ENCODE measurements at regions not wholly inside any gene's neighbourhood (a gene's known extent, or its start where the extent isn't known, plus 50 kb on each side); places are given as distances from the start of the nearest gene placed in this dataset.

DNA sequence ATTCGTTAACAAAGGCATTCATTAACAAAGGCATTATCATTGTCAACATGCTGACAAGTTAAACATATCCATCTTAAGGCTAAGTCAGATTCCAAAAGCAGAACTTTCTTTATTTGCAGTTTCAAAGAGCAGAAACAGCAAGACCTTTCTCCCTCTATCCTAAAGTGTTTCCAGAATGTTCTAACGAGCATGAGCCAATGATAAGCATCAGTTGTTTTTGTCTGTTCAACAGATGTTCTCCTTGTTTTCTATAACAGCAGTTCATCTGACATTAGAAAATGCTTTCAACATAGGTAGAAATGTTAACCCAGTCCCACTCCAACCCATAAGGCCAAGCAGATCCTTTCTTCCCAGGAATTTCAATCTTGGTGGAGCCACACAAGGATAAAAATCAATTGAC lies 77.6 kb upstream of the POMGNT2 start:
- DNase-seq (ENCODE audit: extremely low read depth in 1 of 2, low read depth in 1 of 2) = no peak

- DNase-seq (ENCODE audit: extremely low read depth in 1 of 2, low read depth in 1 of 2) = peak; percentile 7 to 14
These were observed 75.4 kb upstream of the POMGNT2 start for GRCh38 chr3:43181202-43181821.

DNA sequence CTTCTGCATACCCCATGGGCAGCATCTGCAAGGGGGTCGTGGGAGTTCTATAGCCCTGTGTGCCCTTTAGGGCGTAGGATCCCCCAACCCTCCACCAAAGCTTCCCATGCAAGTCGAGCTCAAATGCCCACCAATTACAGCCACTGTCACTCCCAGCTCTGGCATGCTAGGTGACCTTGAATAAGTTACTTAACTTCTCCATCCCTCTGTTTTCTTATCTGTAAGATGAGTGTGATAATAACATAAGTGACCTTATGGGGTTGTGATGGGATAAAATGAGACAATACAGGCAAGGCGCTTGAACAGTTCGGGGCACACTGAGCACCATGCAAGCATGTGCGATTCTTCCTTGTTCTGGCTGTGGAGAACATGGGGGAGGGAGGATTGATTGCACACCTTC lies 74.8 kb upstream of the POMGNT2 start:
- DNase-seq (ENCODE audit: extremely low read depth in 1 of 2, low read depth in 1 of 2) = no peak

DNA sequence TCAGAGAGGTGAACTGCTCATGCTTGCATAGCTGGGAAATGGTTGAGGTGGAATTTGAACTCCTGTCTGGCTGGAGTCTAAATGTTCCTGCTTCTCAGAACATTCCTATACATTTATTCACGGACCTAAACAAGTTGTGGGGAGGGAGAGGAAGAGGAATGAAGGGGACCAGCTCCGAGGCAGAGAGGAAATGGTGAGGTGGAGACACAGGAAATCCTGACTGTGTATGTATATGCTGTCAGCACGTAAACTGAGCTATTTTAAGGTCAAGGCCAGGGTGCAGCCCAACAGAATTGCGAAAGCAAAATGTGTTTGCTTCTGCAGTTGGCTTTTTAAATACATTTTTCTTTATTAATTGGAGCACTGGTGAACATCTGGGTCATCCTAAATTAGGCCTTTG lies 74.1 kb upstream of the POMGNT2 start:
- DNase-seq (ENCODE audit: extremely low read depth in 1 of 2, low read depth in 1 of 2) = peak; percentile 9 to 11

DNA sequence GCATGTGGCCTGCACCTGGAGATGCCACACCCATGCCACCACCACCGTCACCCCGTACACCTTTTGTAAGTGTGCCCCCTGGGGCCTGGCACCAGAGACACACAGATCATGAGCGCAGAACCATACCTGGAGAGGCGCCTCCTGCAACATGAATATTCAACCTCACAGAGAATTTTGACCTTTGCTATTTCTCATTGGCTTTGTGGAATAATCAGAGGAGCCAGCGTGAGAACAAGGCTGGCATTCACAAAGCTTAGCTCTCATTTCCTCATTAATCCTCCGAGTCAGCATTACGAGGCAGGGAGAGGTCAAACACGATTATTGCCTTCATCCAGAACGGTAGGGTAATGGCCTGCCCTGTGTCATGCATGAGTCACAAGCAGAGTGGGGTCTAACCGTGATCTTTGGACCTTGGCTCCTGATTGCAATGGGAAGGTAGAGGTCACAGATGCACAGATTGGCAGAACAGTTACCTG lies 73.0 kb upstream of the POMGNT2 start:
- no peak for DNase-seq (ENCODE audit: extremely low read depth in 1 of 2, low read depth in 1 of 2)

GRCh38 chr3:43177085-43177484 lies 71.2 kb upstream of the POMGNT2 start:
- DNase-seq (ENCODE audit: extremely low read depth in 1 of 2, low read depth in 1 of 2) = no peak

DNA sequence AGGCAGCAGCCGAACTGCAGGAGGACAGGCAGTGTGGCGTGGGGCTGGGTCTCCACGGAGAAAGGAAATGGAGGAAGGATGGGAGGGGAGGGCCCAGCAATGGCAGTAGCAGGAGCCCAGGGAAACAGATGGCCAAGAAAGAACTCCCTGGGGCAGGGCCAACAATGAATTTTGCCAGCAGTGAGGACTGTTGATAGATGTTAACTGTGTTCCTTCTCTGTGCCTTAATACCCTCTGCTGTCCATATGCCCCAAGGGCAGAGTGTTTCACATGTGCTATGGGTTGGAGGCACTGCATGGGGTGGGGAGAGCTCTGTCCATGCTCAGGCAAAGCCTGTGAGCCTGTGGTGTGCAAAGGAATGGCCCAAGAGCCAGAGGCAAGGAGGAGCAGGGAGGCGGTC lies 70.8 kb upstream of the POMGNT2 start:
- DNase-seq (ENCODE audit: extremely low read depth in 1 of 2, low read depth in 1 of 2) = no peak

GRCh38 chr3:43175541-43175940 lies 69.7 kb upstream of the POMGNT2 start:
- DNase-seq (ENCODE audit: extremely low read depth in 1 of 2, low read depth in 1 of 2) = no peak

DNA sequence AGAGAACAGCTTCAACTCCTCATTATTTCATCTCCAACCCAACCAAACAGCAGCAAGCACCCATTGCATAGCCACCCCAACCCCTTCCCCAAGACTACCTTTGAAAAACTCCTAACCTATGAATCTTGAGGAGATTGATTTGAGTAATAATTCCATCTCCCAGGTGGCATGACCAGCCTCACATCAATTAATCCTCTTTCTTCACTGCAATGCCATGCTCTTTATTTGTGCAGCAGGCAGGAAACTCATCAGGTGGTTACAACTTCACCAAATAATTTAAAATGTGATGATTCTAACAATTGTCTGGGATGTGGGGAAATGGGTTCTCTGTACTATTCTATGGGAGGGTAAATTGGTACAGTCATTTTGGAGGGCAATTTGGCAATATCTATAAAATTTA lies 68.1 kb upstream of the POMGNT2 start:
- no peak for DNase-seq (ENCODE audit: extremely low read depth in 1 of 2, low read depth in 1 of 2)

DNA sequence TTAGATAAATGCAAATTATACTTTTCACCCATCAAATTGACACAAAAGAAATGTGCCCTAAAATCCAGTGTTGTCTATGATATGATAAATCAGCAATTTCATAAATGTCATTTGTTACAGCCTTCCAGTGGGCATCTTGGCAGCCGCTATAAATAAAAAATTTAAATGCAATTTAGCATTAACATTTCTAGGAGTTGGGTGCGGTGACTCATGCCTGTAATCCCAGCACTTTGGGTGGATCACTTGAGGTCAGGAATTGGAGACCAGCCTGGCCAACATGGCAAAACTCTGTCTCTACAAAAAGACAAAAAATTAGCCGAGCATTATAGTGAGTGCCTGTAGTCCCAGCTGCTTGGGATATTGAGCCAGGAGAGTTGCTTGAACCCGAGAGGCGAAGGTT lies 65.9 kb upstream of the POMGNT2 start:
- no peak for DNase-seq (ENCODE audit: extremely low read depth in 1 of 2, low read depth in 1 of 2)

DNA sequence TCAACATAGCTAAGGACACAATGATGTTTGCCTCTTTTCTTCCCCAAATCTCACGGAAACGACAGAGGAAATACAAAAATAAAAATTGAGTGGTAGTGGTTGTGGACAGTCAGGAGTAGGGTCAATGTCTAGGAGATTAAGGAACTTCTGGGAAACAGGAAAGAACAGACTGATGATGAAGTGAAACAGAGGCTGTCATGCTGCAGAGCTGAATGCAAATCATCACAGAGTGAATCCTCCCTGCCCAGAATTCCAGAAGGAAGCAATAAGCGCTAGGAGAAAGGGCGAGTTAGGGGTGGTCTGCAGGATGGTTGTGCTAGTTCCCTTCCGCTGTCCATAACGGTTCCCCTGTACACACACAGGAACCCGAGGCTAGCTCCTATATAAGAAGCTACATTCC lies 64.7 kb upstream of the POMGNT2 start:
- no peak for DNase-seq (ENCODE audit: extremely low read depth in 1 of 2, low read depth in 1 of 2)

DNA sequence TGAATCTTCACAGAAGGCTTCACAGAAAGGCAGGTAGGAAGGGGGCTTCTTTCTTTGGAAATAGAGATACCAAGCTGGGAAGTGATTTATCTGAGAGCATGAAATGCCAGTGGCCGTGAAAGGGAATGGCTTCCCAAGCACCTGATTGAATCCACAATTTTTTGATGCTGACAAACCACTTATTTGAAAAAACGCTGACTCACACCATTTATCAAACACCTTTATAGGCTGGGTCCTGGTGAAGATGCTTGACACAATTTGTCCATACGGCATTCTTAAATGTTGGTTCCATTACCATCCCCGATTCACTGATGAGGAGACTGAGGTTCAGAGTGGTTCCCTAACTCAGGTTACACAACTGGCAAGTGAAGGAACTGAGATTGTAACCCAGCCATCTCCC lies 64.1 kb upstream of the POMGNT2 start:
- DNase-seq (ENCODE audit: extremely low read depth in 1 of 2, low read depth in 1 of 2) = no peak

- no peak for DNase-seq (ENCODE audit: extremely low read depth in 1 of 2, low read depth in 1 of 2)
These were observed 60.5 kb upstream of the POMGNT2 start for GRCh38 chr3:43166406-43166805.

DNA sequence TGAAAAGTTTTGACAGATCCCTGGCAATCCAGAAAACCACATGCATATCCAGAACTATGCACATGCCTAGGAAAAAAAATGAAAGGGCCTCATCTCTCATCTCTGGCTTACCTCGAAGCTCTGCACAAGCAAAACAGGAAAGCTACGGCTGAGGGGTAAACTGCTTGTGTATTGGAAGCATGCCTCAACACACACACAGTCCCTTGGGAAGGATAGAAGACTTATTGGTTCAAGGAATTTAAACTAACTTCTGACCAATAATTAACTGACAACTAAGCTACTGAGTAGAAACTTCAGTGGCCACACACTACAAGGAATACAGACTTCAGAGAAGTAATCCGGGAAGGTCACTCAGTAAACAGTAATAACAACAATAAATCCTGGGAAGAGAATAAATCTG lies 59.9 kb upstream of the POMGNT2 start:
- no peak for DNase-seq (ENCODE audit: extremely low read depth in 1 of 2, low read depth in 1 of 2)

GRCh38 chr3:43163895-43164493 lies 58.1 kb upstream of the POMGNT2 start:
- DNase-seq (ENCODE audit: extremely low read depth in 1 of 2, low read depth in 1 of 2) = no peak

DNA sequence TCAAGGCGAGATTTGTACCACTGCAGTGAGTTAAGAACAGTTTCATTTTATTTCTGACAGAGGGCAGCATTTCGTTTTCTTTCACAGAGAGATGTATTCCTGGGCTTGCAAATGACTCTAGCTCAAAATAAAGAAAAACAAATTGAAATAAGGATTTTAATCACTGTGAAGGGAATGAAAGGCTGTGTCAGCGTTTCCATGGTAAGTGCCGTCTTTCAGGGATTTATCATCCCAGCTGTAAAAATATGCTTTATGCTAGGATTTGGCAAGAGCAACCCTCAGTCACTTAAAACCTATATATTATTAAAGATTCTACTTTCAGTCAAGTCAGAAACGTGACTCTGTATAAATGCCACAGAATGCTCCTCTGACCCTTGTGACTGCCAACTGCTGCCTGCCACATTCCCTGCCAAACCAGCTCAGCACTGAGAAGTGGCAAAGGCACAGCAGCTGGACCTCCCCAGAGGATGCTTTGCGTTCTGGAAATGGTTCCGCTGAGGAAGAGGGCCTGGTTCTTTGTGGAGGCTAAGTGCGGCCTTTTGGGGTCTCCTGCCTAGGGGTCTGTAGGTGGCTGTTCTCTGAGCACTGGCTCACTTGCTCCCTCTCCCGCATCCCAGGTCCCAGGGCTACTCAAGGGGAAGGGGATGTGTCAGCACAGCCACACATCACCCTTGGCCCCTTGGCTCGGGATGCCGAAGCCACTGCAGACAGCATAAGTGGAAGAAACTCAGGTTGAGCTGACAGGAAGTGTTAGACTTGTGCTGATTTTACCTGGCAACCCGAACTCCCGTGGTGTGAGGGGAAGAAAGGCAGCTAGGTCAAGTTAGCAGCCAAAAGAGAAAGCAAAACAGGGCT lies 56.6 kb upstream of the POMGNT2 start:
- peak in 1 of 2 donors; percentile 18 for DNase-seq (ENCODE audit: extremely low read depth in 1 of 2, low read depth in 1 of 2)

DNA sequence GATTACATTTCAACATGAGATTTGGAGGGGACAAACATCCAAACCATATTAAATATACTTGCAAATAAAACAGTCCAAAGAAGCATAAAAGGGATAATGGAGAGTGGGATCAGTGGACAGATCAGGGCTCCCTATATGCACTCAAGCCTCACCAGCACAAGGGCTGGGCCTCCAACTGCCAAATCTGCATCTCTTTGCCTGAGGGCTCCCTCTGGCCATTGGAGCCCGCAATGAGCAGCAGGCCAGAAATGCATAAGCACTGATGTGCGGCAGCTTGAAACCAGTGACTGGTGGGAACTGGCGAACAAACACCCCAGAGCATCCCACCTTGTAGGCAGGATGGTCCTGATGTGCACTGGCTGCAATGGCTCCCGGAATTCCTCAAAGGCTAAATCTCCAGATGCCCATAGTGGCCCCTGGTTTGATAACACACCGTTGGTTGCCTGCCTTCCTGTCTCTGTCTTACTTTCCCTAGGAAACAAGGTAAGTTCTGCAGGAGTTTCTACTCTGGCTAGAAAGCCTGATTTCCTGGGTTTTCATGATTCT lies 55.9 kb upstream of the POMGNT2 start:
- no peak for DNase-seq (ENCODE audit: extremely low read depth in 1 of 2, low read depth in 1 of 2)

DNA sequence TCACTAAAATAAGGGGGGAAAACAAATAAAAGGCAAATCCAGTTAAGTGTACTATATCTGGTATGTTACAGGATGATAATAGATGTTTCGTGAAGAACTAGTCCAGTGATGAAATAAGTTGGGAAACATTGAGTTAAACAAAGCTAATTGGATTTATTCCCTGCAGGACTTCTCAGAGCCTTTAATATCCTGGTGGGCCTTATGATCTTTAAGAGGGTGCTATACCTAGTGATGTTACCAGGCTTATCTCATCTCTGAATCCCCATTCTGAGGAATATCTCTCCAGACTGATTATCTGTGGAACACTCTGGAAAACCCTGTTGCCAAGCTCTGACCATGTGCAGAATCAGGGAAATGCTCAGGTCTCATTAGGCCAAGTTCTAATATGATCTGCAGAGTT lies 54.8 kb upstream of the POMGNT2 start:
- DNase-seq (ENCODE audit: extremely low read depth in 1 of 2, low read depth in 1 of 2) = no peak

- DNase-seq (ENCODE audit: extremely low read depth in 1 of 2, low read depth in 1 of 2) = no peak
These were observed 54.0 kb upstream of the POMGNT2 start for GRCh38 chr3:43159876-43160255.

GRCh38 chr3:43159131-43159875 lies 53.4 kb upstream of the POMGNT2 start:
- no peak for DNase-seq (ENCODE audit: extremely low read depth in 1 of 2, low read depth in 1 of 2)

GRCh38 chr3:43156812-43157455 lies 51.1 kb upstream of the POMGNT2 start:
- no peak for DNase-seq (ENCODE audit: extremely low read depth in 1 of 2, low read depth in 1 of 2)

Measured in activated CD8-positive, alpha-beta memory T cell treated with anti-CD3 and anti-CD28 coated beads for 1 hour (primary cell).